ENCODE measurements at regions not wholly inside any gene's neighbourhood (a gene's known extent, or its start where the extent isn't known, plus 50 kb on each side); places are given as distances from the start of the nearest gene placed in this dataset.
"Not testable (repeated sequence)": the region's sequence is repeated elsewhere in the genome, so short reads cannot be mapped to it uniquely, and the experiment has no call there.

DNA sequence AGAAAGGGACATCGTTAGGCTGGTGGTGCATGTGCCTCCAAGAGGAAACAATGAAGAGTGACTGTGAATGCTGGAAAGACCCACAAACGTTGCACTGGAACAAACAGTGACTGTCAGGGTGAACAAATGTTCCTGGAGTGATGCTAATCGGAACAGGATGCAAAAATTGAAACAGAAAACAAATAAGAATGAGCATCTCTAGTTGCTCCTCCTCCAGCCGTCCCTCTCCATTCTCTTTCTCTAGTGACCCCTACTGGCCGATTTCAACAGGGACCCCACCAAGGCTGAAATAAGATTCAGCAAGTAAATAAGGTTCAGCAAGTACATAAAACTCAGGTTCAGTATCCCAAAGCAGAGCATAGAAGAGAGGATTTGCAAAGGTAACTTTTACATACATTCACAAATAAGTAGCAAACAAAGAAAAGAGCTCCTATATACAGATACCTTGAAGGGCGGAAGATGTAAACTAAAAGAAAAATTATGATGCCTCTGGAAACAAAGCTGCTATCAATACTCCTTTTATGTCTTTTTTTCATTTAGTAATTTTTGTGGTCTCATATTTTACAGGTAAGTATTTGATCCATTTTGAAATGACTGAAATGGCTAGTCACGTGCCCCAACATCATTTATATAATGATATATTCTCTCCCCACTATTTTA lies 836.1 kb upstream of the ADAMTS5 start:
- DNase-seq = peak in 32 of 58 donors; percentile 1 to 61 (median 20)

- no peak for DNase-seq
These were observed 833.0 kb upstream of the ADAMTS5 start for GRCh38 chr21:27799861-27800260.

GRCh38 chr21:27796106-27796505 lies 829.2 kb upstream of the ADAMTS5 start:
- DNase-seq = no peak

GRCh38 chr21:27795418-27795817 lies 828.5 kb upstream of the ADAMTS5 start:
- no peak for DNase-seq

DNA sequence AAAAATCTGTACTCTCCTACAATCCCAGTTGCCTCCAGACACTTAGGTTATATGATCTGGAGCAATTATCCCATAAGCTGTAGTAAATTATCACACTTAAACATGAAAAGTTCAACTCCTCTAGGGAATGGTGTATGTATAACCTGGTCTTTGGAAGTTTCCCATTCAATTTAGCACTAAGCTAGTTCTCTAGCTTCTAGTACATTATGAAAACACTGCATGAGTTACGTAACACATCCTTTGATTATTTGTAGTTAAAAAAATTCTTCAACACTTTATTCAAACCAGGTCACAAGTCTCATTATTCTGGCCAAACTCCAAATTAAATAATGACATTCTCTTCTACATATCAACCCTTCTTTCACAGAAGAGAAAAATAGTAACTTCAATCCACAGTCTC lies 827.0 kb upstream of the ADAMTS5 start:
- no peak for DNase-seq

DNA sequence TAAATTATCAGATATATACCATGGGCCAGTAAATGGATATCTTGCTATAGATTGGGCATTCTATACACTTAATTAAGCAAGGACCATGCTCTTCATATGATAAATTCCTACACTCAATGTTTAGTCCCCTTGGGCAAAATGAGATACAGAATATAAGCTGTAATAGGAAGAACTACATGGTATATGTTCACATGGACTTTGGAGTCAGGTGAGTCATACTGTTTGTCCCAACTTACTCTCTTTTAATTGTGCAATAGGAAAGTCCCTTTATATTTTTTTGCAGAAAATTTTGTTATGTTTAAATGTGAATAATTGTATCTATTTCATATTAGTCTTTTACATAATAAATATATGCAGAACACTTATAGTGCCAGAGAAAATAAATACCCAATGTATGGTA lies 820.2 kb upstream of the ADAMTS5 start:
- DNase-seq = no peak

GRCh38 chr21:27779606-27780005 lies 812.7 kb upstream of the ADAMTS5 start:
- DNase-seq = no peak

DNA sequence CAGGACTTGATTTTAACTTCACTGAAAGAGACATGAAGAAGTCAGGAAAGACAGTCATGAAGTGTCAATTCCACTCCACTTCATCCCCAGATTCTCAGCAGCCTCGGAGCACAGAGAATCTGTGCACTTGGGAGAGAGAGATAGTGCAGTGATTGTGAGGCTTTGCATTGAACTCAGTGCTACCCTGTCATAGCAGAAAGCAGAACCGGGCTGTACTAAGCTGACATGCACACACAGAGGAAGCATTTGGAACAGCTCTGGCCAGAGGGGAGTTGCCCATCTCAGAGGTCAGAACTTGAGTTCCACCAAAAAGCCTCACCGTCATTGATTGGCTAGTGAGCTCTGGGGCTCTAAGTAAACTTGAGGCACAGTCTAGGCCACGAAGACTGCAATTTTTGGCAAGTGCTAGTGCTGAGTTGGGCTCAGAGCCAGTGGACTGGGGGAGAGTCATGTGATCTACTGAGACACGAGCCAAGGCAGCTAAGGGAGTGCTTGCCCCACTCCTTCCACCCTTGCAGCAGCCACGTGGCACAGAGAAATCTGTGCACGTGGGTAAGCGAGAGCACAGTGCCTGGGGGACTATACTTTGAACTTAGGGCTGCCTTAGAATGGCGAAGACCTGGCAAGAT lies 810.2 kb upstream of the ADAMTS5 start:
- DNase-seq = peak in 1 of 58 donors; percentile 1

DNA sequence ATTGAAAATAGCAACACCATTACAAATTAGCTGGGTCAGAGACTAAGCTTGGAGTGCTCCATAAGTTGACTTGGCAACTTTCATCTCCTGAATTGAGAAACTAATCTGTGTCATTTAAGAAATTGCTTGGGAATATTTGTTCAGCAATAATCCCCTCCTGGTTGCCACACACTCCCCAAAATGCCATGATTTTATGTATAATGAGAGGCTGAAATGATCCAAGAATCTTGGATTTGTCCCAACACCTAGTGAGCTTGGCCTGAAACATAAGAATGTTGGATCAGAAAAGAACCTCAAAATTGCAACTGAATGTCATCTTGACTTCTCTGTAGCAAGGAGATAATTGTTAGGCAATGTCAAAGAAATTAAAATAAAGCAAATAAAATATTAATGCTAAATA lies 805.9 kb upstream of the ADAMTS5 start:
- no peak for DNase-seq

DNA sequence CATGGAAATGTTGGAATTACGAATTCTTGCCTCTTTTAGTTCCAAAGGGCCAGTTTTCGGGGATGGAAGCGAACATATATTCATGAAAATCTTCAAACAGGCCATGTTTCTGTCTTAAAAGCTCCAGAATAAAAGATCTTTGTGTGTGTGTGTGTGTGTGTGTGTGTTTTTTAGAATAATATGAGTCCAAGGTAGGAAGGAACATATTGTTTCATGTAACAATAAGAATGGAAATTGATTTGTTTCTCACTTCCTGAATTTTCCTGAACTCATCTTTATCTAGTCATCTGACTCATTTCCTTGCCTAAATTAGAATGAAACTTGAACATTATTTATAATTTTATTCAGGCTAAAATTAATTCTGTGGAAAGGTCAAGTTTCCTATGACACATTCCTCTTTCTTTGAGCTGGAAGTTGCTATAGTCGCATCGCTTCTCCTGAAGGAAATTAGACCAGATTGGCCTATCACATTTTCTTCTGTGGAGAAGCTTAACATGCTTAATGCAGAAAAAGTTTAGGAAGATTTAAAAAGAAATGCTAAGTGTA lies 805.1 kb upstream of the ADAMTS5 start:
- DNase-seq = no peak

DNA sequence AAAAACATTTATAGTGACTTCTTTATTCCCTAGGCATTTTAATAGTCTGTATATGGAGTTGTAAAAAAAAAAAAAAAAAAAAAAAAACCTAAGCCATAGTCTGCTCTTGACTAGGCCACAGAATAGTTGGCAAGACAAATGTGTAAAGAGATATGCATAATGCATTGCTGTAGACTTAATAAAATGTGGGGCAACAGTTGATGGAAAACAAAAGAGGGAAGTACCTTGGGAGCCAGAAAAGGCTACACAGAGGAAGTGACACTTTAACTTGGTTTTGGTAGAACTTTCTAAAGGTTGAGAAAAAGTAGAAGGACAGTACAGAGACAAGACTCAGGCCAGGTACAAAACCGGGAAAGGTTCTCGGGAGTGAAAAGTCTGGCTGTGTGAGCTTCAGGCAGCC lies 802.9 kb upstream of the ADAMTS5 start:
- DNase-seq = no peak

- not testable (repeated sequence) for DNase-seq
These were observed 801.3 kb upstream of the ADAMTS5 start for GRCh38 chr21:27768046-27768637.

DNA sequence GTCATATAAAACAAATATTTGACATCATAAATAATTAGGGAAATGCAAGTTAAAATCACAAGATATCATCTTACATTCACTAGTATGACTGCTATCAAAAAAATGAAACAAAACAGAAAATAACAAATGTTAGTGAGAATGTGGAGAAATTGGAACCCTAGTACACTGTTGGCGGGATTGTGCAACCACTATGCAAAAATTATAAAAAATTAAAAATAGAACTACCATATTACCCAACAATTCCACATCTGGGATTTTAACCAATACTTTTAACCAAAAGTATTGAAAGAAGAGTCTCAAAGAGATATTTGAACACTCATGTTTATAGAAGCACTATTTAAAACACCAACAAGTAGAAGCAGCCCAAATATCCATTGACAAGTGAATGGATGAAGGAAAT lies 797.2 kb upstream of the ADAMTS5 start:
- no peak for DNase-seq

DNA sequence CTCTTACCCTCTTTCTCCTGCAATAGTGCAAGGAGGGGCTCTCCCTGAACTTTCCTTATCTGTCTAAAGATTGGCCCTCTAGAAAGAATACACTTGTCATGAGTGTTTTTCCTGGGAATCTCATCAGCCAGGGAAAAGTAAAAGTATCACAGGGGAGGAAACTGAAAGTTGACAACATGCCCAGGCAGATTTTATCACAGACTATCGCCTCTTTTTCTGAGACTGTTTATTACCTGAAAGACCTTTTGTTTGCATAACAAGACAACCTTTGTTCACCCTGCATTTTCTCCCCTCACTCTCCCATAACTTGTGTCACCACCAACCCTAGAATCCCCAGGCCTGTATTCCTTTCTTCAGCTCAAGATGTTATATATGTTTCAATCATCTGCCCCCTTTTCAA lies 794.7 kb upstream of the ADAMTS5 start:
- DNase-seq = no peak

GRCh38 chr21:27759820-27760219 lies 792.9 kb upstream of the ADAMTS5 start:
- DNase-seq = no peak

GRCh38 chr21:27759091-27759659 lies 792.3 kb upstream of the ADAMTS5 start:
- peak in 14 of 58 donors; percentile 0 to 30 (median 4) for DNase-seq

DNA sequence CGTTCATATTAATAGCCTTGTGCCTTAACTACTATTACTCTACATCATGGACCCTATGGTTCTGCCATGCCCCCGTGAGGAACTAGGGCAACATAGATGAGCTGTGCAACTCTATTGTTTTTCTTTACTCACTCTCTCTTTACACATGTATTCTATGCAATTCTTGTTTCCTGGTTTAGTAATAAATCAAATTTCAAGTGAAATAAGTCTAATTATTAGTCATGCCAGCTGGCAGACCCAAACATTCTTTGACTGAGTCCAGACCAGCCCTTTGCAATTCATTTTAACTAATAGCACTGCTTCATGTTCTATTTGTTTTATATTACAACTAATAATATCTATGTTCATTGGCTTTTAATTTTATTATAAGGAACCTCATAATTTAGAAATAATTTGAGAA lies 789.3 kb upstream of the ADAMTS5 start:
- DNase-seq = no peak

- no peak for DNase-seq
These were observed 777.2 kb upstream of the ADAMTS5 start for GRCh38 chr21:27743971-27744564.

DNA sequence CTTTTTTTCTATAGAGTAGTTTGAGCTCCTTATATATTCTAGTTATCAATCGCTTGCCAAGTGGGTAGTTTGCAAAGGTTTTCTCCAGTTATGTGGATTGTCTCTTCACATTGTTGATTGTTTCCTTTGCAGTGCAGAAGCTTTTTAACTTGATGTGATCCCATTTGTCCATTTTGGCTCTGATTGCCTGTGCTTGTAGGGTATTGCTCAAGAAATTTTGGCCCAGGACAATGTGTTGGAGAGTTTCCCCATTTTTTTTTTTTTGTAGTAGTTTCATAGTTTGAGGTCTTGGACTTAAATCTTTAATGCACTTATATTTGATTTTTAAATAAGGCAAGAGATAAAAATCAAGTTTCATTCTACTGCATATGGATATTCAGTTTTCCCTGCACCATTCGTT lies 774.8 kb upstream of the ADAMTS5 start:
- no peak for DNase-seq

DNA sequence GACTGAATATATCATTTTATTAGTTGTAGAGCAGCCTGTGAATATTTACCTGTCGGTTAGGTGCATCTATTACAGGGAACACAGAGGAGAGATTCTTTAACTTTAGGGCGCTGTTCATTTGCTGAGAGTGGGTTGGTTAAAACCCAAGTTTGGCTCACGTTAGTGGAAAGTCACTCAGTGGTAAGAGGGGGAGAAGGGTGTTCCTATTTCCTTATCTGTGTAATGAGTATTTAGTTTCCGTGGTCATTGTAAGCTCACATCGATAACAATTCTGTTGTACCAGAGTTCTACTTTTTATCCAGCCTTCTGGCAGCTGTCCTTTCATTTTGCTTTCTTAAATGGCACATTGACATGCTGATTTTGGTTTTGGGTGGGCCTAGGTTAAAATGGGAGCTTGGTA lies 773.2 kb upstream of the ADAMTS5 start:
- DNase-seq = no peak

GRCh38 chr21:27739187-27739586 lies 772.3 kb upstream of the ADAMTS5 start:
- no peak for DNase-seq

DNA sequence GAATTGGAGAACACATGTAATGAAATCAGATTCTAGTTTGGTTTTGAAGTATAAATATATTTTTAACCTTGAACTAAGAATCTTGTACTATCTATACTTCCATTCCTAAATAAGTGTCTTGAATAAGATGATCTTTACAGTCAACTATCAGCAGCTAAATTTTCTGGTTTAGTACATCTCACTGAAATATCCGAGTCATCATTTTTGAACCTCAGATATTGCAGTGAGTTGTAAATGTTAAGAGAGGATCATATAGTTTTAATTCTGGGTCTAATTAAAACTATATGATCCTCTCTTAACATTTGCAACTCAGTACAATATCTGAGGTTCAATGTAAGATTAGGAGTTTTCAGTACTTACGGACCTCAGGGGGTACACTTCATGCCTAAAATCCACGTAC lies 768.8 kb upstream of the ADAMTS5 start:
- DNase-seq = no peak
